ENCODE measurements at regions not wholly inside any gene's neighbourhood (a gene's known extent, or its start where the extent isn't known, plus 50 kb on each side); places are given as distances from the start of the nearest gene placed in this dataset.

GRCh38 chrX:10047631-10048030, 80.5 kb downstream of the CLDN34 start:
- no peak for DNase-seq (ENCODE audit: low spot score)

- DNase-seq (ENCODE audit: low spot score): no peak
Measured at GRCh38 chrX:10048076-10048475, 80.9 kb downstream of the CLDN34 start.

GRCh38 chrX:10048707-10049106, 81.5 kb downstream of the CLDN34 start:
- DNase-seq (ENCODE audit: low spot score): no peak

GRCh38 chrX:10049236-10049635, 82.1 kb downstream of the CLDN34 start:
- DNase-seq (ENCODE audit: low spot score): no peak

GRCh38 chrX:10050481-10050880, 83.3 kb downstream of the CLDN34 start:
- peak; percentile 30 for DNase-seq (ENCODE audit: low spot score)

GRCh38 chrX:10051866-10052480, 84.8 kb downstream of the CLDN34 start:
- no peak for DNase-seq (ENCODE audit: low spot score)

- no peak for DNase-seq (ENCODE audit: low spot score)
Measured at GRCh38 chrX:10052906-10053625, 85.9 kb downstream of the CLDN34 start.

GRCh38 chrX:10054396-10054795, 87.2 kb downstream of the CLDN34 start:
- DNase-seq (ENCODE audit: low spot score): no peak

- no peak for DNase-seq (ENCODE audit: low spot score)
Measured at GRCh38 chrX:10055430-10055829, 88.3 kb downstream of the CLDN34 start.

GRCh38 chrX:10062352-10062751, 94.4 kb upstream of the CLCN4 start:
- DNase-seq (ENCODE audit: low spot score): no peak

GRCh38 chrX:10062980-10063379, 93.8 kb upstream of the CLCN4 start:
- DNase-seq (ENCODE audit: low spot score): no peak

GRCh38 chrX:10064736-10065135, 92.0 kb upstream of the CLCN4 start:
- DNase-seq (ENCODE audit: low spot score): no peak

- DNase-seq (ENCODE audit: low spot score): no peak
Measured at GRCh38 chrX:10070714-10071436, 85.9 kb upstream of the CLCN4 start.

- DNase-seq (ENCODE audit: low spot score): no peak
Measured at GRCh38 chrX:10071451-10072144, 85.2 kb upstream of the CLCN4 start.

GRCh38 chrX:10072786-10073568, 83.8 kb upstream of the CLCN4 start:
- DNase-seq (ENCODE audit: low spot score): no peak

GRCh38 chrX:10073671-10074070, 83.1 kb upstream of the CLCN4 start:
- no peak for DNase-seq (ENCODE audit: low spot score)

GRCh38 chrX:10074241-10074941, 82.4 kb upstream of the CLCN4 start:
- DNase-seq (ENCODE audit: low spot score): no peak

- DNase-seq (ENCODE audit: low spot score): no peak
Measured at GRCh38 chrX:10076765-10077164, 80.0 kb upstream of the CLCN4 start.

- DNase-seq (ENCODE audit: low spot score): no peak
Measured at GRCh38 chrX:10077425-10078188, 79.2 kb upstream of the CLCN4 start.

- no peak for DNase-seq (ENCODE audit: low spot score)
Measured at GRCh38 chrX:10078266-10078665, 78.5 kb upstream of the CLCN4 start.

Measured in iPS-NIHi11 (cell line).